GM18511 (cell line): ENCODE measurements at regions not wholly inside any gene's neighbourhood (a gene's known extent, or its start where the extent isn't known, plus 50 kb on each side); places are given as distances from the start of the nearest gene placed in this dataset.

ENCODE experiments used
- ATAC-seq: cut with Tn5 transposase; IDR thresholded peaks from one replicate; pipeline ENCODE4 v1.9.1; 2021; ENCODE audit warnings: mild to moderate bottlenecking, moderate library complexity; ENCODE audit not compliant: unreplicated experiment

DNA sequence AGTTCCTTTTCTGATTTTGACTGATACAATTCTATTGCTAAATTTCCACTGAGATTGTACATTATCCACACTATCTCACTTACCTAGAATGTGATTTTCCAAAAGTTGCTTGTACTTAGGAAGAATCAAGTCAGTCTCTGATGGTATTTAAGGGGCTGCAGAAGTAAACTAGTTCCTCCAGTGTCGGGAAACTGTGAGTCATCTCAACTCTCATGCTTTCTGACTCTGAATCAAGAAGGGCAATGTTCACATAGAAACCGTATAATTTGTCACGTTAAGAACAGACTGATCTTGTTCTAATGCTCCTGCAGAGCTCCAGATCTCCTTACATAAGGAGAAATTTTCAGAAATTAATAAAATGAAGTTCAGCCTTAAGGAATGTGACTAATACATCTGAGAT, 369.3 kb downstream of the KLF5 start:
- no peak for ATAC-seq

DNA sequence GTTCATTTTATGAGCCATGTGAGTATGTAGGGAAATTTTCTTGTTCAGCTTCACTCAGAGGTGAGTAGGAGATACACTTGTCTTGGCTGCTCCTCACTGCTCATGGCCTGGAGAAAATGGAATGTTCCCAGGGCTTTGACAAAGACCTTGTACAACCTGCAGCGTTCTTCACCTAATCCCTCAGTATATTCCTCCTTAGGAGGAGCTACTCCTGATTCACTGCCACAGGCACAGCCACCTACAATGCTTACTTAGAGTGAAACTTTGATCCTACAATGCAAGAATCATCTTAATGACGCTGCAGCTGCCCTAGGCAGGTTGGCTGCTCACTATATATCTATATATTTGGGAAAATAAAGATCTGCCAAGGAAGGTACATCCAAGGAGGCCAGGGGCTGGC, 364.2 kb downstream of the KLF5 start:
- no peak for ATAC-seq

DNA sequence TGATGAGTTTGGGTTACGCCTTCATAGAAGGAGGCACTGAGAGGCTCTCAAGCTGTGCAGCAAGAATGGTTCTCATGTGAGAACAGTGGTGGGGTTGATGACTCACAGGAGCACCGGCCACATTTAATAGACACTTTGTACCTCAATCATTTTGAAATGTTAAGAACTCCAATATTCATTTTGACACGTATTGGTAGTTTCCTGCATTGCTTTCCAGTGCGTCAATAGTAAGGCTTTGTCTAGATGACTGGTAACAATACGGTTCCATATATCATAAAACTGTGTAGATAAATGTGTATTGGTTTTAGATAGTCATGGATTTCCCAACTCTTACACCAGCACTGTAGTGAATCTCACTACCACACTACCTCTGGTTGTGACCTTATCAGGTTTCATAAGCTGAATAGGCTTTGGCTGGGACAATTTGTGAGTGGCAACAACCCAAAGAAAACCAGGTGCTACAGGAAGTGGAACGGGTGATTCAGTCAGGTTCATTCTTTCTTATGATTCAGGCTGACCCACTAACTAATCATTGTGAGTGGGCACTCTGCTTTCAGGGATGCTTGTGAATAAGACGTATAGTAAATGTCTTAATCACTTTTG, 362.6 kb downstream of the KLF5 start:
- ATAC-seq: no peak

DNA sequence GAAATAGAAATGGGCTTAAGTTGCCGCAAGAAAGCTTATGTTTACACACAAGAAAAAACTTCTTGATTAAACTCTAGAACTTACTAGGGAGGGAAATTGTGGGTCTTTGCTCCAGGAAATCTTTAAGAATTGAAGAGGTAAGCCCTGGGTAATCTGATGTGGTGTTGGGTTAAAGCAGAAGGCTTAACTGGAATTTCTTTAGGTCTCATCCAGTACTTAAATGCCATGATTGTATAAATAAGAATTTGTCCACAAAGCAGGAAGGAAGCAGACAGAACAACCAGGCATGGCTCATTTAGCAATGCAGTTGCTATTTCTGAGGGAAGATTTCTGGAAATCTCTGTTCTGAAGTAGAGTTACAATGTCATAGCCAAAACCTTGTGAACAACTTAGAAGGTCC, 360.4 kb downstream of the KLF5 start:
- no peak for ATAC-seq

DNA sequence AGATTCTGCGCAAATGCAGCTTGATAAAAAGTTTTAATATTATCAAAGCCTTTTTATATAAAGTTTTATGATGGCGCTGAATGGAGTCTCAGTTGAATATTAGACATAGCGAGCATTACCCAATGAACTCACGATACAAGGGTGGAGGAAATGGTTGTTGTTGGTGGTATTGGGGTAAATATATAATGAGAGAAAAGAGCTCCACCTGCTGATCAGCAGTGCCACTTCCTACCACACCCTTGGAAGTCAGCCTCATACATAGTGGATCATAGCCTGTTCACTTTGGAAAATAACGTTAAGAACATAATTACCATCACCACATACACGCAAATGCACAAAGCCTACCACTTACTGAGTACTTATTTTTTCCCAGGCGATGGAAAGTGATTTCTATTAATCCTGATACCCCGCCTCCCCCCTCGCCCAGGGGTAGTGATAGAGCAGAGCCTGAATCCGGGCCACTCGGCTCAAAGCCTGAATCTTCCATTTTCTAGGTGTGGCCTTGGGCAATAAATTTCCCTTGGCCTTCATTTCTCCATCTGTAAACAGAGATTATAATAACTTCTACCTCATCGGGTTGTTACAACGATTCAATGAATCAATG, 358.3 kb downstream of the KLF5 start:
- ATAC-seq: peak; percentile 60

DNA sequence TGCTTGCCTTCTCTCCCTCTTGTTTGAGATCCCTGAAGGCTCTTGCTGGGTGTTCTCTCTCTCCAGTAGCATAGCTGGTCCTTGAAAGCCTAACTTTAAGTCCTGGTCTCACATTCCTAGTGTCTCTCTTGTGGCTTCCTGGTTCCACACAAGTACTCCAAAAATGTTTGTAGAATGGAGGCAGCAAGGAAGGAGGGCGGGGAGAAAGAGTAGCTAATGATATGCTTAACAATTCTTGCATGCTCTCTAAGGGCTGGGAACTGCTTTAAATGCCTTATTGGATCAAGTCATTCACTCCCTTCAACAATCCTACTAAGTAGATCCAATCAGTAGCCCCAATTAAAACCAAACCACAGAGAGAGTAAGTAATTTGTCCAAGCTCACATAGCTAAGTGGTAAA, 357.3 kb downstream of the KLF5 start:
- ATAC-seq: no peak

DNA sequence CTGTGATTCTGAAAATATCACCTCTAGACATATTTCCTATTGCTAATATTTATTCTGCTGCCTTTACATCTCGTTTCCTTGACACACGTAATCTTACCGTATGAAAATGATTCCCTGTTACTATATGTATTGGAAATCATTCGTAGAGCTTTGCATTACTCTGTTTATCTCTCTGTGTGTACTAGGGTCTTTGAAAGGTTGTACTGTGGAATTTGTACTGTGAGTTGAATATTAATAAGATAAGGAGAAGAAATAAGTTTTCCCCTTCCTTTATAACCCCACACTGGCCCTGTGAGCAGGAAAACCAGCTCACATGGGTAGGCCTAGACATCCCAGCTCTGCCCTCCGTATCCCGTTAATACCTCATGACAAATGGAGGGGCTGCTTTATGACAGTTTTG, 354.9 kb downstream of the KLF5 start:
- no peak for ATAC-seq

DNA sequence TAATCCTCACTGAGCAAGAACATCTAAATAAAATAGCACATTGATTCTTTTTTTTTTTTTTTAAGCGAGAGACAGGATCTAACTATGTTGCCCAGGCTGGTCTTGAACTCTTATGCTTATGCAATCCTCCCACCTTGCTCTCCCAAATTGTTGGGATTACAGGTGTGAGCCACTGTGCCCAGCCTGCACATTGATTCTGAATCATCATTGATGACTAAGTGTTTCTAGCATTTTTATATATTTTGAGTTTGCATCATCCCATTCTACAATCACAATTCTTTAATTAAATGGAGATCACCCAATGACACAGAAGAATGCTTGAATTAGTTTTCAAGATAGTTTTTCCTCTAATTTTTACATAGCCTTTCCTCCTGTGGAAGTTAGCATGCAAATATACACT, 354.1 kb downstream of the KLF5 start:
- no peak for ATAC-seq

DNA sequence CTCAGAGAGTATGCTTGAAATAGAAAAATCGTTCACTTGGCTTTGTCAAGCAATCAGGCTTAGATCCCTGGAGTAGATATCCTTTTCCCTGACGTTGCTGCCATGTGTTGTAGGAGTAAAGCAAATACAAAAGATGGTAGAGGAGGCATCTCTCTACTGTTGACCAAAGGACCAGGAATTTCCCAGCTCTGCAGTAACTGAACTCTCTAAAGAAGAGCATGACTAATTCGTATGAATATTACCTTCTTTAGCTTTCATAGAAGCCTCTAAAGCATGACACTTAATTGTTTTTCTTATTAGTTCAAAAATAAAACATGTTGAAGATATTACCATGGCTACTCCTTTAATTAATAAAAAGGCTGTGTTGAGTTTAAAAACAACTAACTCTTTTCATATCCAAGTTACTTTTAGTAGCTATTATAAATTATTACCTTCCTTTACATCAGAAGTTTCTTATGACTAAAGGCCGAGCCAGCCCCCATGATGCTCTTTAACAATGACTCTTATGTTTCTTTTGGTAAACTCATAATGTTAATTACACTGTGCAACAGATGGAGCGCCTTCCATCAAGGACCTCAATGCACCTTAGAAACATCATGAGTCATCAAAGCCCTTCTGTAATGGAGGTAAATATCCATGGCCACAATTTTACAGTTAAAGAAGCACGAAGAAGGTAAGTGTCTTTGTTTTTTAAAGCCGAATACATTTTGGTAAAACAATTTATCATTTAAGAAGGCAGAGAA, 352.4 kb downstream of the KLF5 start:
- no peak for ATAC-seq

DNA sequence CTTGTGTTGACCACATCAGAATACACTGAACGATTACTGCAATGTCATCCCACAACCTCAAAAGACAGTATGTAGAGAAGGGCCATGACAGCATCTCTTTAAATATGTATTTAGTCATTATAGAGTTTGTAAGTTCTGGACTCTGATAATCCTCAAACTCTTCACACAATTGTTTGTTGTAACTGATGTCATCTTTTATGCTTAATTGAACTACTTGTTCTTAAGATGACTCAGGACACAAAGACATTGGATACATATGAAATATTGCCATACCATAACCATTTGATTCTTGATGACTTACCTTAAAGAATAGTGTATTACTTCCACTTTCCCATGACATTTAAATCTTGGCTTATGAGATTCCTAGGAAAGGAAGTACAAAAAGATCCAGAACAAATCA, 347.6 kb downstream of the KLF5 start:
- no peak for ATAC-seq

DNA sequence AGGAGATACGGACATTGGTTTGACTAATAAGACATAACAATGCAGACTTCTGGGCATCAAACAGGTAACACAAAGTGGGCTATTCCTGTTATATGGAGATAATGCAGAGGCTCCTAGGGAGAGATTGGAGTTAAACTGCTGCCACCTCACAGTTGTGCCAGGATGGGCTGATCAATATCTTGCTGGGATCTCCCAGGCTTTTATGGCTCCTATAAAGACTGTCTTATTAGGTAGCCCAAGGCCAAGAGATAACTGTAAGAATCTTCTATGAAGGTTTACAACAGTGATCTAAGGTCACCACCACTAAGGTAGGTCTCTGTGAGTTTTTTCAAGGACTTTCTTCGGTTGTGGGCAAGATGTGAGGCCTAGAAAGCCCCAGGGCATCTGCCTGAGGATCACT, 345.8 kb downstream of the KLF5 start:
- ATAC-seq: no peak

DNA sequence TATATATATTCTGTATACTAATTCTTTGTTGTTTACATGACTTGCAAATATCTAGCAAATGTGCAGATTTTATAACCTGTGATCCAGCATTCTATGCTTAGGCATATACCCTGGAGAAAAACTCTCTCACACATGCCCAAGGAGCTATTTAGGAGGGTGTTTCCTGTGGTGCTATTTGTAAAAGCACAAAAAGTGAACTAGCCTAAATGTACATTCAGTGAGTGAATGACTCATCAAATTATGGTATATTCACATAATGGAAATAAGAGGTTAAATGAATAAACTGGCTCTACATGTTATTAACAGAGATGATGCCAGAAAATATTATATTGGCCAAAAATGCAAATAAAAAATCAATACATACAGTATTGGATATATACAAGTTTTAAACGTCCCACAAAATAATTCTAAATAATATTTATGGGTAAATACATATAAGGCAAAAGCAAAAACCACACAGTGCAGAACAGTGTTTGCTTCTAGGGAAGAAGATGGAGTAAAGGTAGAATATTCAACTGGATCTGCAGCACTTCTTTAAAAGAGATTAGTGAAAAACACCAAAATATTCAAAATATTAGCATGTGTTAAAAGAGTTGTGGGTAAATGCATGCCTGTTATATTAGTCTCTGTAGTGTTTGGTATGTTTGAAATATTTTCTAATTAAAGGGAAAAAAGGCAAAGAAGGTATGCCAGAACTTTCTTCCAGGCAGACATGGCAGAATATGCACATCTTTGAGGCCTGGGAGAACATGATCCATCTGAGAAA, 344.7 kb downstream of the KLF5 start:
- ATAC-seq: no peak

DNA sequence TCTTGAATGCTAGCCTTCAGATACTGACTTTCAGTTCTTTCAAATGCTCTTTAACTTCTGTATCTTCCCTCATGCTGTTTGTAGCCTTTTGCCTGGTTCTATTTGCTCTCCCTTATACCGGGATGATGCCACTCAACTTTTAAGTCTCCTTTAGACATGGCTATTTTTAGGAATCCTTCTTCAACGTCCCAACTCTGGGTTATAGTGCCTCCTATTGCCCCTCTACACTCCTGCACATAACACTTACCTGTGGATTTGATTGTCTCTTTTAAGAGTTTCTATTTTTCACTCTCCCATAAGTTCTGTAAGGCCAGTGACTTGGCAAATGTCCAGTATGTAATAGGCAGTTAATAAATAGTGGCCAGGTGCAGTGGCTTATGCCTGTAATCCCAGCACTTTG, 343.0 kb downstream of the KLF5 start:
- no peak for ATAC-seq

DNA sequence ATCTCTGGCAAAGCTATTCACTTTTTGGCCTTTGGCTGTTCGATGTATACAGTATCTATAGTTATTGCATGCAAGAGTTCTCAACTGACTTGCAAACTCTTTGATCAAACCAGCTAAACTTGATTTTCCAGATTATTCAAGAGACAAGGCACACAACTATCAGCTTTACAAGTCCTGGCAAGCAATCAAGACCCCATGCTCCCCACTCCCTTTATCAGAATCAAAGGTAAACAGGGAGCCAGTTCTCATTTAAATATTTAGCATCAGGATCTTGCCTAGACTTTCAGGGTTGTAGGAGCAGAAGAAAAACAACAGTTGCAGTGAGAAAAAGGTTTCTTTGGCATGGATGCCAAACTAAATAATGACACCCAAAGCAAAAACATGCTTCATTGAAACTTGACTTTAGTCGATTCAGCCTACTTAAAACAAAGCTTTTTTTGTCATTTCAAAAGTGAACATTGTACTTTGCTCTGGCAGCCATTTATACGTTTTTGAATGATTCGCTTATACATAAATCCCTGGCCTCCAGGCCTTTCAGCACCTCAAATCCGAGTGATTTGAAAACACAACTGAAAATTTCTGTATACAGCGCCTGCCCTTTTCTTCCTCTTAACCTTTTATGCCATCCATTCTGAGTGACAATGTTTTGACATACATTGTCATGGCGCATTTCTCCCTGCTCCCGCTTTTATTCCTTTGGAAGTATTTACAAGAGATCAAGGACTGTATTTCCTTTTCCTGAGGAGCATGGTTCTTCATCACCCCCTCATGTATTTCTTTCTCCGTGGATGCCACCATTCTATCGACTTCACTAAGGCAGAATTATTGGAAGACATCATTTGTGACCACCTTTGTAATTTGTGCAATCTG, 340.8 kb downstream of the KLF5 start:
- ATAC-seq: no peak

DNA sequence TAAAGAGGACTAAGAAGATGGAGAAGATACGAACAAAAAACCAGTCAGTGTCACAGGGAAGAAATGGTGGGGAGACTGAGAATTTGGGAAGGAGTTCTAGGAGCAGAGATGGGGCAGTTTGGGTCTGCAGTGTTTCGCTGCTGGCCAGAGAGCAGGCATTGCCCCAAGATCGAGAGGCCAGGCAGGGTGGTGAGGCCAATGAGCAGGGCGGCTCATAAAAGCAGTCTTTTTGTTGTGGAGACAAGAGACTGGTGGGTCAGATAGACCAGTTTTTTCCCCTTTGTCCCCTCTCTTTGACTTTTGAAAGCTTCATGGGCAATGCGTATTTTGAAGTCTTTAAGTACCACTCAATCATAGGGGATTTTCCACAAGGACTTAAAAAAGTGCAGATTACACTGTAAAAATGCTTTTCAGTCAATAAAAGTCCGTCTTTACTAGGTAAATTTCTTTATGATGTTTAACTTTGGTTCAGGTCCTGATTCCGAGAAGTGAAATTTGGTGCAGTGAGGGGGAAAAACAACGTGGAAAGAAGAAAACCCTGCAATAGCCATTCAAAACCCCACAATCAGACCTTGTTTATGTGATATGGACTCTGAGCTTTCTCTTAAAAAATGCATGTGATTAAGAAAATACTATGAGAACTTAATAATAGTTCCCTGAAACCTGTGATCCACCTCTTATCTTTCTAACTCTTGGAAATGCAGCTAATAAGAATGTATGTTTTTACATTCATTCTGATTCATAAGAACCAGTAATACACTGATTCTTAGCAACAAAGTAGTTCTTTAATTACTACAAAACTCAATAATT, 338.9 kb downstream of the KLF5 start:
- ATAC-seq: no peak

DNA sequence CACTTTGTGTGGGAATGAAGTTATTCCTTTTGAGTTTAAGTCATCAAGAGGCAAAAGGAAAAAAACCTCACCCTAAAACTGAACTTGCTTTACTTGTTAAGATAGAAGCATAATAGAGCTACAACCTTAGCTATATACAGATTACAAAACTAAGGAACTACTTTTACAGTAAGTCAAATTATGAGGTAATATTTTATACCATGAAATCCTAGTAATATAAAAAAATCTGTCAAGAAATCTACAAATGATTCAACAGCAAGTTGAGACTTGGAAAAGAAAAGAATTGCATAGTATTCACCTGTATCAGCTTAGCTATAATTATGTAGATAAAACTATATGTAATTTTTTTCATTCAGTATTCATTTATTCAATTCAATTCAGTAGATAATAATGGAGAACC, 335.3 kb downstream of the KLF5 start:
- ATAC-seq: no peak

DNA sequence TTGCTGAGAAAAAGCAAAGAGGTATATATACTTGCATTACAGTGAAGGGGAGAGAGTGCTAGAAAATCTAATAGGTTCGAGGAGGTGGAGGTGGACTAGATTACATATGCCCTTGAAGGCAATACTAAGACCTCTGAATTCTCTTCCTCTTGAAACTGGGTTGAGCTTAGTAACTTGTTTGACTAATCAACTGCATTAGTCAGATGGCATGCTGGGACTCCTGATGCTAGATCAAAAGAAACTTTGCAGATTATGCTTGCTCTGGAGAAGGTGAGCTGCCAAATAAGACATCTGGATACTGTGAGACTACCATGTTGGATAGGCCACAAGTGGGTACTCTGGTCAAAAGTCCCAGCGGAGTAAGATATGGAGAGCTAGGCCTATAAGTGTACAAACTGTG, 331.3 kb downstream of the KLF5 start:
- ATAC-seq: no peak

DNA sequence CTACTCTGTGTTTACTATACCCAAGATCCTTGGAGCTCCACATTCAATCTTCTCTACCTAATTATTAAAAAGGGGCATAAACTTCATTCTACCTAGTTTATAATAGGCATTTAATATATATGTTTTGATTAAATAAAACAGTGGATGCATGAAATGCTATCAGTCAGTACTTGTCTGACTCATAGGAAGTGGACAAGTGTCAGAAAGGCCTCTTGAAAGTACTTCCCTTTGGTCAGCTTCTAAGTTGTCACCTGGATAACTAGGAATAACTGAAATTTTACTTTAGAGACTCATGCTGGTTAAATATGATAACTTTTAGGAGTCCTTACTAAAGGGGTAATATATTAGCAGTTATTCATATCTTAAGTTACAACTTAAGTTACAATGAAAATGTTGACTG, 329.8 kb downstream of the KLF5 start:
- ATAC-seq: no peak

DNA sequence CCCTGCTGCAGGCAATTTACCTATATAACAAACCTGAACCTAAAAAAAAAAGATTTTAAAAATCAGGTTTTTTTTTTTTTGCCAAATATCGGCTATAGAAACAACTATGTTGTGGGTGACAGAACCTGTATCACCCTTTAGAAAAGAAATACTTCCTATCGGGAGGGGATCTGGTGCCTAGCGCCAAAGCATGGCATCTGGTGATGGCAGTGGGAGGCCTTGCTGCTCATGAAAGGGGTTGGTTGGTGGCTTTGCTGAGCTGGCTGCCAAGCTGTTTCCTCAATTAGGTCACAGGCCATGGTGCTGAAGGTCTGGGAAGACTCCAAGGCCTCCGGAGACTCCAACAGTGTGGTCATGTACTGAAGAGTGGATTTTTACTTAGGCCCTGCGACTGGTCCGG, 328.5 kb downstream of the KLF5 start:
- no peak for ATAC-seq

DNA sequence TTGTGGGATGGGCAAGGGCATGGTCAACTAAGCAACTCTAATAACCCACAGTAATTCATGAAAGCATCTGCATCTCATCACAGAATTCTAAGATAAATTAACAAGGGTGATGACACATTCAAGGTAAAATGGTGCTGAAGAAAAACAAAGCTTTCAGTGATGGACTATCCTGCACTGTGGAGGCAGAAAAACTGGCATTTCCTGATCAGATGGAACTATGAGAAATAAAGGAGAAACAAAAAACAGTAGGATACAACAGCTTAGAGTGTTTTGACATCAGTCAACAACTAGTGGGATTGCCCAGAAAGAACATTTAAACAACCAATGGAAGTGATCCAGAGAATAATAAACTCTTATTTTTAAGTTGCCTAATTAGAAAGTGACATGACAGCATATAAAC, 327.0 kb downstream of the KLF5 start:
- no peak for ATAC-seq
